ENCODE measurements at regions not wholly inside any gene's neighbourhood (a gene's known extent, or its start where the extent isn't known, plus 50 kb on each side); places are given as distances from the start of the nearest gene placed in this dataset.

DNA sequence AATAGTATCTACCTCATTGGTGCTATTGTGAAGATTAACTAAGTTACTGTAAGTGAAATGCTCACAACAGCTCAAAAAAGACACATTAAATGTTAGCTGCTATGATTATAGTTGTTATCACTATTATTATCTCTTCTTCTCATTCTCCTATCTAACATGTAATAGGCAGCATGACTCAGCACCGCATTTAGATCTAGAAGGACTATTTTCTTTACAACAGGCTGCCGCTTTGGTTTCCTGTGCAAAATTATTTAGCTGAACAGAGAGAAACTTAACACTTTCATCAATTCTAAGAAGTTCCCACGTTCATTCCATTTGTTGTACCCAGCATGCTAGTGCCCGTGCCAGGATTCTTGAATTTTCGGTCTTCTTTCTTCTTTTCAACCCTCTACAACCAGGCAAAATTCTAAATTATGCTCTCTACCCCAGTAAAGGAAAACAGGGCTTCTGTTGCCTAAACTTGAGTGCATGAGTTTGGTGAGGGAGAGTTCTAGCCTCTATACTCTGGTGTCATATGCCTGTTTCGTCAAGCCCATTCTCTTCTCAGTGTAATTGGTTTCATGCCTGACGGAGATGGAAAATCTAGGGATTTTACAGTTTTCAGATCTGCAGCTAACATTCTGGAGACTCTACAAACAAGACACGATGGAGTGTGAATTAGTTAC is 378.9 kb downstream of the PPP1R2C start:
- Histone ChIP-seq H3K4me3 (replicated peaks; ENCODE audit: insufficient read depth, low read length) (no peak overlapping the region), H3K27me3 (ENCODE audit: insufficient read depth, poor library complexity, severe bottlenecking) (peaks cover 5% of the 10 kb centered on the region), H3K27ac (replicated peaks) (no peak overlapping the region)
- no peak for DNase-seq (ENCODE audit: low read depth in 1 of 2, low spot score in 1 of 2)
- TF ChIP-seq, protein P1, sequence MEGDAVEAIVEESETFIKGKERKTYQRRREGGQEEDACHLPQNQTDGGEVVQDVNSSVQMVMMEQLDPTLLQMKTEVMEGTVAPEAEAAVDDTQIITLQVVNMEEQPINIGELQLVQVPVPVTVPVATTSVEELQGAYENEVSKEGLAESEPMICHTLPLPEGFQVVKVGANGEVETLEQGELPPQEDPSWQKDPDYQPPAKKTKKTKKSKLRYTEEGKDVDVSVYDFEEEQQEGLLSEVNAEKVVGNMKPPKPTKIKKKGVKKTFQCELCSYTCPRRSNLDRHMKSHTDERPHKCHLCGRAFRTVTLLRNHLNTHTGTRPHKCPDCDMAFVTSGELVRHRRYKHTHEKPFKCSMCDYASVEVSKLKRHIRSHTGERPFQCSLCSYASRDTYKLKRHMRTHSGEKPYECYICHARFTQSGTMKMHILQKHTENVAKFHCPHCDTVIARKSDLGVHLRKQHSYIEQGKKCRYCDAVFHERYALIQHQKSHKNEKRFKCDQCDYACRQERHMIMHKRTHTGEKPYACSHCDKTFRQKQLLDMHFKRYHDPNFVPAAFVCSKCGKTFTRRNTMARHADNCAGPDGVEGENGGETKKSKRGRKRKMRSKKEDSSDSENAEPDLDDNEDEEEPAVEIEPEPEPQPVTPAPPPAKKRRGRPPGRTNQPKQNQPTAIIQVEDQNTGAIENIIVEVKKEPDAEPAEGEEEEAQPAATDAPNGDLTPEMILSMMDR (IDR thresholded peaks at IDR 0.05; ENCODE audit: insufficient read depth, low read length), result no peak
- TF ChIP-seq, protein P2, sequence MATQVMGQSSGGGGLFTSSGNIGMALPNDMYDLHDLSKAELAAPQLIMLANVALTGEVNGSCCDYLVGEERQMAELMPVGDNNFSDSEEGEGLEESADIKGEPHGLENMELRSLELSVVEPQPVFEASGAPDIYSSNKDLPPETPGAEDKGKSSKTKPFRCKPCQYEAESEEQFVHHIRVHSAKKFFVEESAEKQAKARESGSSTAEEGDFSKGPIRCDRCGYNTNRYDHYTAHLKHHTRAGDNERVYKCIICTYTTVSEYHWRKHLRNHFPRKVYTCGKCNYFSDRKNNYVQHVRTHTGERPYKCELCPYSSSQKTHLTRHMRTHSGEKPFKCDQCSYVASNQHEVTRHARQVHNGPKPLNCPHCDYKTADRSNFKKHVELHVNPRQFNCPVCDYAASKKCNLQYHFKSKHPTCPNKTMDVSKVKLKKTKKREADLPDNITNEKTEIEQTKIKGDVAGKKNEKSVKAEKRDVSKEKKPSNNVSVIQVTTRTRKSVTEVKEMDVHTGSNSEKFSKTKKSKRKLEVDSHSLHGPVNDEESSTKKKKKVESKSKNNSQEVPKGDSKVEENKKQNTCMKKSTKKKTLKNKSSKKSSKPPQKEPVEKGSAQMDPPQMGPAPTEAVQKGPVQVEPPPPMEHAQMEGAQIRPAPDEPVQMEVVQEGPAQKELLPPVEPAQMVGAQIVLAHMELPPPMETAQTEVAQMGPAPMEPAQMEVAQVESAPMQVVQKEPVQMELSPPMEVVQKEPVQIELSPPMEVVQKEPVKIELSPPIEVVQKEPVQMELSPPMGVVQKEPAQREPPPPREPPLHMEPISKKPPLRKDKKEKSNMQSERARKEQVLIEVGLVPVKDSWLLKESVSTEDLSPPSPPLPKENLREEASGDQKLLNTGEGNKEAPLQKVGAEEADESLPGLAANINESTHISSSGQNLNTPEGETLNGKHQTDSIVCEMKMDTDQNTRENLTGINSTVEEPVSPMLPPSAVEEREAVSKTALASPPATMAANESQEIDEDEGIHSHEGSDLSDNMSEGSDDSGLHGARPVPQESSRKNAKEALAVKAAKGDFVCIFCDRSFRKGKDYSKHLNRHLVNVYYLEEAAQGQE (IDR thresholded peaks at IDR 0.05; ENCODE audit: insufficient replicate concordance, low read depth), result no peak
- TF ChIP-seq SPI1 (IDR thresholded peaks at IDR 0.05; ENCODE audit: borderline replicate concordance, low read depth) (no peak), GABPA (IDR thresholded peaks at IDR 0.05; ENCODE audit: low read depth) (no peak)

DNA sequence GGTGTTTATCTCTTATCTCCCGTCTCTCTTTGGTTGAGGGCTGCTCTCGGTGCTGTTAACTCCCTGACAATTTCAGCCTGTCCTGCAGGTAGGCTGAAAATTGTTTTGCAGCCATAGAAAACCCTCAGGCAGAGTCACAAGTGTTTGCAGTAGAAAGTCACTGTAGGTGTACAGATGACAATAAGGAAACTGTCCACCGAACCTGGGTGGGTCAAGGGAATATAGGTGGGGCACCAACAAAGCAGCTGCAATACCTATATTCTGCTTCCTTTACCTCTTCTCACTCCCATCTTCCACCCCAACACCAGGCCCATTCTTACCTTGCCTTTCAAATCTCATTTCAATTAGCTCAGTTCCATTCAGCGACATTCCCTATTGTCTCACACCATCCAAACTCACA is 381.8 kb downstream of the PPP1R2C start:
- DNase-seq (ENCODE audit: low read depth in 1 of 2, low spot score in 1 of 2), result no peak
- TF ChIP-seq, protein P2 (IDR thresholded peaks at IDR 0.05; ENCODE audit: insufficient replicate concordance, low read depth), result no peak
- TF ChIP-seq SPI1 (IDR thresholded peaks at IDR 0.05; ENCODE audit: borderline replicate concordance, low read depth) (no peak), GABPA (IDR thresholded peaks at IDR 0.05; ENCODE audit: low read depth) (no peak), POLR2AphosphoS5 (IDR thresholded peaks at IDR 0.05; ENCODE audit: low read depth) (no peak)
- TF ChIP-seq, protein P1 (IDR thresholded peaks at IDR 0.05; ENCODE audit: insufficient read depth, low read length), result no peak
- H3K27me3 ChIP-seq (ENCODE audit: insufficient read depth, poor library complexity, severe bottlenecking), result peaks cover 5% of the 10 kb centered on the region
- no peak overlapping the region for H3K4me3 ChIP-seq (replicated peaks; ENCODE audit: insufficient read depth, low read length)
- H3K27ac ChIP-seq (replicated peaks), result no peak overlapping the region

DNA sequence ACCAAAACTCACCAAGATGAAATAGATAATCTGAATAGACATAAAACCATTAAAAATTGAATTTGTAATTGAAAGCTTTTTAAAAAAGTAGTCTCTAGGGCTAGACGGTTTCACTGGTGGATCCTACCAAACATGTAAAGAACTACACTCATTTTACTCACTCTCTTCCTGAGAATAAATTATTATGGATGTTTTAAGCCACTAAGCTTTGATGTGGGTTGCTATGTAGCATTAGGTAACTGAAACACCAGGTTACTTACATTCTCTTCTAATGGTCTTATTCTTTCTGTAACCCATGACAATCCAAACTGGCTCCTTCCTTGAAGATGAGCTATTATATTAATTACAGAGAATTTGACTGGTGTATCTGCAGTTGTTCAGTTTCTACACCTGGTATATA is 385.1 kb downstream of the PPP1R2C start:
- Histone ChIP-seq H3K27me3 (ENCODE audit: insufficient read depth, poor library complexity, severe bottlenecking) (no peaks in the 10 kb centered on the region), H3K4me3 (replicated peaks; ENCODE audit: insufficient read depth, low read length) (no peak overlapping the region), H3K27ac (replicated peaks) (no peak overlapping the region)
- DNase-seq (ENCODE audit: low read depth in 1 of 2, low spot score in 1 of 2), result no peak
- TF ChIP-seq, protein P1 (IDR thresholded peaks at IDR 0.05; ENCODE audit: insufficient read depth, low read length), result no peak
- TF ChIP-seq GABPA (IDR thresholded peaks at IDR 0.05; ENCODE audit: low read depth) (no peak), POLR2AphosphoS5 (IDR thresholded peaks at IDR 0.05; ENCODE audit: low read depth) (no peak), SPI1 (IDR thresholded peaks at IDR 0.05; ENCODE audit: borderline replicate concordance, low read depth) (no peak)
- TF ChIP-seq, protein P2 (IDR thresholded peaks at IDR 0.05; ENCODE audit: insufficient replicate concordance, low read depth), result no peak
